ENCODE measurements at regions not wholly inside any gene's neighbourhood (a gene's known extent, or its start where the extent isn't known, plus 50 kb on each side); places are given as distances from the start of the nearest gene placed in this dataset.

DNA sequence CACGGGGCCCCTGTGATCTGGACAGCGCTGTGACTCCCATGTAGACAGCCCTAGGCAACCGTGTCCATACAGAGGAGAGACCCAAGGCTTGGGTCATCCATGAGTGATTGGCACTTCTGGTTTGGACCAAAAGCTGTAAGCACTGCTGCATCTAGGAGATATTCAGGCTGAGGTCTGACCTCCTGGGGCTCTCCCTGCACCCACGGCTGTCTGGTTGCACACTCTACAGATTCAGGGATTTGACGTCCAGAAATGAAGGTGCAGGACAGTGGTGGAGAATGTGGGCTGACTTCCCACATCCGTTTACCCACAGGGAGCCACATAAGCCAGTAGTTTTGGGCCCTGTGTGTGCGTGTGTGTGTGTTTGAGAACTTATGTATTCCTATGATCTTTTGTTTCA is 76.2 kb upstream of the ARHGEF7 start:
- no peak for DNase-seq (ENCODE audit: low read depth in 2 of 2)

DNA sequence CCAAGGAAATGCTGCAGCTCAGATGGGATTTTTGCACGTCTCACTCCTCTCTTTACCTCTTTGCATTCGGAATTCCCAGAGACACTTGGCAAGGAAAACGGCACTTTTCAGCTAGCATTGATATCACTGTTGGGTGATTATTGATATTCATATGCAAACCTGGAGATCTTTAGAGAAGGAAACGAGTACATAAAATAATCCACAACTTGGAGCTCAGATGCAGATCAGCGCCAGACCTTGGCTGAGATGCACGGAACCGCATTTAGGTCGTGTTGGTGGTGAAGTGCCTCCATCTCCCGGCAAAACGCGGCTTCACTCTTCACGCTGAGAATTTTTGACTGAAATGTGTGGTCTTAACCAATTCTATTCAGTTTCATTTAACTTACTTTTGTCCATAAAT is 77.2 kb upstream of the ARHGEF7 start:
- DNase-seq (ENCODE audit: low read depth in 2 of 2): no peak

DNA sequence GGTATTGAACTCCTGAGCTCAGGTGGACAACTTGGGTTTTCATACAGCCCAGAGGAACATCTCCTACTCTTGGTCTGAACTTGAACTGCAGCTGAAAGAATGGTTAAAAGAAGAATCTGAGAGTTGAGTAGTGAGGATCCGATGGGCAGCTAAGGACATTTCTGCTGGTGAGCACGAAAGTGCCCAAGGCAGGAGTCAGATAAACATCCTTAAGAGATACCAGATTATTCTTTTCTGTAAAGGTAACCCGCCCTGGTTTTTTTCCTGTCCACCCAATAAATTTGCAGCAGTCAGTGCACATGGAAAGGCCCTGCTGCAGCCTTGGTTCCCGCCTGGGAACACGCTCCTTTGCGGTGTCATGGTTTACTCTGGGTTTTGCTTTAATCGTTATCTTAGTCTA is 78.4 kb upstream of the ARHGEF7 start:
- no peak for DNase-seq (ENCODE audit: low read depth in 2 of 2)

DNA sequence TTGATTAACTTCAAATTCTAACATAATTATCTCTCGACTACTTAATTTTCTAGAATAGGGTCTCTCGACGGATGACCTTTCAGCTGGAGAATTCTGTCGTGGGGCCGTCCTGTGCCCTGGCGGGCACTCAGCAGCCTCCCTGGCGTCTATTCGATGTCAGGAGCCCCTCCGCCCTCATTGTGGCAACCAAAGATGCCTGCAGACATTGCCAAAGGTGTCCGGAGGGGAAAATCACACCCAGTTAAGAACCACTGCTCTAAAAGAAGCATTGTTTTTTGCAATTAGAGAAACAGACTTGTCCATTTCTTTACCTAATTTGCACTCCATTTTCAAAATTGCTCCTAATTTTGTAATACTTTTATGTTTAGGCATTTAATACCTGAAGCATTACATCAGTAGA is 79.2 kb upstream of the ARHGEF7 start:
- no peak for DNase-seq (ENCODE audit: low read depth in 2 of 2)

DNA sequence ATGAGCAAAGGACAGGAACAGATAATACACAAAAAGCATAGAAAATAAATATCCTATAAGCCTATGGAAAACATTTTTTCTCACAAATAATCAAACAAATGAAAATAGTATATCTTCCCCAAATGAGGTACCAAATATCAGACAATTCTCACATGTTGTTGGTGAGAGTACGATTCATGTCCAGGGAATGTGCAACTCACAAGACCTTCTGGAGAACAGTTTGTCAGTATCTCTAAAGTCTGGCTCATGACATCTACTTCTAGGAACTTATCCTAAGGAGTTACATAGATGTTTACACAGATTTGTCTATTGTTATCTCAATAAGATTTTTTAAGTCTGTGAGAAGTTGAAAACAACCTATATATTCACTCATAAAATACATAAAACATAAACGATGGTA is 80.3 kb upstream of the ARHGEF7 start:
- DNase-seq (ENCODE audit: low read depth in 2 of 2): no peak

DNA sequence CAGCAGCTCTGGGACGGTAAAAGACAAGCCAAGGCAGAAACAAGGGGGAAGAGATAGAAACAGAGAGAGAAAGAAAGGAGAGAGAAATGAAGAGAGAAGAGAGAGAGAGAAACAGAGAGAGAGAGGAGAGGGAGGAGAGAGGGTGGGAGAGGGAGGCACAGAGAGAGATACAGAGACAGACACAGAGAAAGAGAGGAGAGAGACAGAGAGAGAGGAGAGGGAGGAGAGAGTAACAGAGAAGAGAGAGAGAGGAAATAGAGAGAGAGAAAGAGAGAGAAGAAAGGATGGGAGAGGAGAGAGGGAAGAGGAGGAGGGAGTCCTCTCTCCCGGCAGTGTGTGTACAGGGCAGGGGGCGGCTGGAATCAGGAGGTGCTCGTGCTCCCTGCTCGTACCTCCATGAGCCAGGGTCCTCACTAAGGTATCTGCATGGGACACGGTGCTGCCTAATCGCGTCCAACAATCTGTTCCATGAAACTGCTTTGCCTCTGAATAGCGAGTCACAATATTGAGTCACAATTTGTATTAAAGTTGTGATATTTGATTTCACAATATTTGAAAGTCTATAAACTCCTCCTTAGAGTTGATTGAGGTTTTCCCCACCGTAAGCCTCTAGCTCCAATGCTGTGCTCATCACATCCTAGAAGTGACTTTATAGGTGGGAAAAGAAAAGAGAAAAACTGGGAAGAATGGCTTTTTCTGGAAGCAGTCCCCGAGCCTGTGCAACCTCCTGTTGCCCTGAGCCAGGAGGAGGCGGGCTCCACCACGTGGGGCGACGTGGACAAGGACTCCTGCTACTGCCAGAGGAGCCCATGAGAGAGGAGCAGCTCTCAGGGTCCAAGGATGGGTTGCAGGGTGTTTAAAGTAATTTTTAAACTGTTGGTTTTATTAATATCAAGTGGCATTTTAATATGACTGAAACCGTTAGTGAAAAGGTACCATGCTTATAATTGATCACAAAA is 81.7 kb upstream of the ARHGEF7 start:
- no peak for DNase-seq (ENCODE audit: low read depth in 2 of 2)

DNA sequence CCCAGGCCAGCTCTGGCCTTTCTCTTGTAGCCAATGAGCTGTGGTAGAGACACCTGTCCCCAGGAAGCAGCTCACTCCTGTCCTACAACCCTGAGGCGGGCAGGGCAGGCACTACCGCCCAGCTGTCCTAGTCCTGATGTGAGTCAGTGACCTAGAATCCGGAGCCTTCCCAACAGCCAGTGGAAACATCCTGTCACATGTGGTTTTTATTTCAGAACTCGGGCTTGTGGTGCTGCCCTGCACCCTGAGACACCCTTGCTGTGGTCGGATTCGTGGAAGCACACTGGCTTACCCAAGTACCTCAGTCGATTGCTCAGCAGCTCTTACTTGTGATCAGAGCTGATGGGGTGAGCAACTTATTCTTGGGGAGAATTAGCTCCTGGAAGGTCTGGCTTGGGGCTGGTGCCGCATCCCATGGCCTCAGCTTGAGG is 83.6 kb upstream of the ARHGEF7 start:
- peak in 1 of 2 donors; percentile 7 for DNase-seq (ENCODE audit: low read depth in 2 of 2)

DNA sequence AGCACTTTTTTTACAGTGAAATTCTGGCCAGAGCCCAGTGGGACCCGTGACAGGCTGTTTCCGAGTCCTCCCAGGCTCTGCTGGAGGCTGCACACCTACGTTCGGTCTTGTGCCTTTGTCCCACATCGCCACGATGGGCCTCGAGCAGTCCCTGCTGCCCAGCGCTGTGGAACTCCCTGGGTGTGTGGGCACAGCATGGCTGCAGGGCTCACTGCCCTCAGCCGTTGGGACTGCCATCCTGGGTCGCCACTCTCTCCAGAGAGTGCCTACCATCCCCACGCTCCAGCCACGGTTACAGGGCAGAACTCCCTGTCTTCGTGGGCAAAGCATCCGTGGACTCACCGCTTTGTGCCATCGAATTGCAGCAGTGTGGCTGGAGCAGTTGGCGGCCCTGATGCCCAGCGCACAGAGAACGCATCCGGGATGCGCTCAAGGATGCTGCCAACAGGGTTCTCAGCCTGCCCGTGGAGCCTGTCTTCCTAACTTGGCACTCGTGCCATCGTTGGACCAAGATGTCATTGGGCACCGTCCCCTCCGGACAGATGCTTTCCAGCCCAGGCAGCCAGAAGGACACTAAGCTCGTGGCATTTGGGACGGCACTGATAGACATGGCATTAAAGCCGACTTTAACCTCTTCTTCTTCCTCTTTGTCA is 85.0 kb upstream of the ARHGEF7 start:
- DNase-seq (ENCODE audit: low read depth in 2 of 2): no peak

DNA sequence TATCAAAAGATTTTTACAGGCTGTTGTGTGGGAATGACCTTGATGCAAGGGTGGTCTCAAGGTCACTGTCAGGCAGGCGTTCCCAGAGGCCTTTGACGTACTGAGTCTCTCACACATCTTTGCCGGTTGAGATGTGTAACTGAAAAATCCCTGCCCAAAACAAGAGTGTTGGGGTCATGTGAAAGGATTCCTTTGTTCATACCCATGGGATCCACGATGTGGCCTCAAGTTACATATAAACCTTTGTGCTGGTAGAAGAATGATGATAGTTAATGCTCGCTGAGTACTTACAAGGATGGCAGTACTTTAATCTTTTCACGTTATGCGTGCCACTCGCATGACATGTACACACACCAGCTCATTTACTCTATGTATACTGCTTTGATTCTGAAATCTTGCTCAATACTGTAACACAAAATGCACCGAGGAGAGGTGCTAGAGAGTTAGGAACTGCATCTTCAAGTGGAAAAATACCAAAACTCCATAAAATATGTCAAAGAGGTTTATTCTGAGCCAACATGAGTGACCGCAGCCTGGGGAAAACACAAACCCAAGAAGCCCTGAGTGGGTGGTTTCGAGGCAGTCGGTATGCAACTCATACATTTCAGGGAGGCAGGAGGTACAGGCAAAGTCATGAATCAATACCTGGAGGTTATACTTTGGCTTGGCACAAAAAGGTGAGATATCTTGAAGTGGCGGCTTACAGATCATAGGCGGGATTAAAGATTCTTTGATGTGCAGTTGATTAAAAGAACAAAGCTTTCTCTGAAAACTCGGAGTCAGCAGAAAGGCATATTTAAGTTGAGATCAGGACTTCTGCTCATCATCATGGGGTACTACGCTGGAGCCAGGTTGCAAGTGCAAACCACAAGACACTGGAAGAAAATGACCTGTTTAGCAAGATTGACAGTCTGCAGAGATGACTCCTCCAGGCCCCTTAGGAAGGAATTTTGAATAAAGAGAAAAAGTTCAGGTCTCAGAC is 87.4 kb upstream of the ARHGEF7 start:
- no peak for DNase-seq (ENCODE audit: low read depth in 2 of 2)

DNA sequence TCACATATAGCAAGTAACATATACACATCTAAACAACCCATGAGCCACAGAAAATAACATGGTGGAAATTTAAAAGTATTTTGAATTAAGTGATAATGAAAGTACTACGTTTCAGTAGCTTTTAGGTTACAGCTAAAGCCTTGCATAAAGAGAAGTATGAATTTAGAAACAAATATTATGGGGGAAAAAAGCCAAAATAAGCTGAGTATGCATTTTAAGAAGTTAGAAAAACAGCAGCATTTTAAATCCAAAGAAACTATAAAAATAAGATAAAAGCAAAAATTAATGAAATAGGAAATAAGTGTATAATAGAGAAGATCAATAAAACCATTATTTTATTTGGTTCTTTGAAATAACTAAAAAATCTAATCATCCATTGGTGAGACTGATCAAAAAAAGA is 89.8 kb upstream of the ARHGEF7 start:
- no peak for DNase-seq (ENCODE audit: low read depth in 2 of 2)

DNA sequence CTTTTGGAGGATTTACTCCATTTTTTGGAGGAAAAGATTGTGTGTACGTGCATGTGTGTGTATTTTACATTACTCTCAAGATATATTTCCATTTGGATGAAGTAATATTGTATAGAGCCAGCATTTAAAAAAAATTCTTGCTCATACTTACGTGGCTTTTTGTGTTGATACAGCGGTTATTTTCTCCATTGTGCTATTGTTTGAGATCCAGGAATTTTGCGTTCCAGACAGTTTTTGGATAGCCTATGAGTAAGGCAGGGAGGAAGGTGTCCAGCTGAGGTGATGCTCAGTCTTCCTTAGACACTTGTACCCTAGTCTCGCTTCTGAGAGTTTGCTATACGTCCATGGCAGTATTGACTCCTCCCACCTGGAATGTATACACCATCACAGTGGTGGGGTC is 92.2 kb upstream of the ARHGEF7 start:
- DNase-seq (ENCODE audit: low read depth in 2 of 2): no peak

DNA sequence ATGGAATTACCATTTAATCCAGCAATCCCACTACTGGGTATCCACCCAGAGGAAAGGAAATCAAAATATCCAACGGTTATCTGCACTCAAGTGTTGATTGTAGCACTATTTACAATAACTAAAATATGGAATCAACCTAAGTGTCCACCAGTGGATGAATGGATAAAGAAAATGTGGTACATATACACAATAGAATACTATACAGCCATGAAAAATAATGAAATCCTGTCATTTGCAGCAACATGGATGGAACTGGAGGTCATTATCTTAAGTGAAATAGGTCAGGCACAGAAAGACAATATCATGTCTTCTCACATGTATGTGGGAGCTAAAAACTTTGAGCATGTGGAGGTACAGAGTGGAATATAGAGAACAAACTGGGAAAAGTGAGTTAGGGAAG is 92.9 kb upstream of the ARHGEF7 start:
- DNase-seq (ENCODE audit: low read depth in 2 of 2): no peak

DNA sequence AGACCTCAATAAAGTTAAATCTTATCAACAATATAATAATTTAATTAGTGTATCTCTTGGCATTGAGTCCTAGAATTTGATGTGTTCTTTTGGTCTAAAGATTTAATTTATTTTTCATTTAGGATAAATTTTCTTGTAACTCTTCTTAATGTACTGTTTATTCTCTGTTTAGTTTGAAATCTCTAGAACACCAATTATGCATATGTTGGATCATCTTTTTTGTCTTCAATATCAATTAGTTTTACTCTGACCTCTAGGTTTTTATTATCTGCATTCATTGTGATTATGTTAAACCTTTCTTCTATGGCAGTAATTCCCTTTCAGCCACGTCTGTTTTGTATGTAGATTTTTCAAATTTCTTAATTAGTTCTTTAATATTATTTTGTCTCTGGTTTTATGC is 93.8 kb upstream of the ARHGEF7 start:
- DNase-seq (ENCODE audit: low read depth in 2 of 2): no peak

DNA sequence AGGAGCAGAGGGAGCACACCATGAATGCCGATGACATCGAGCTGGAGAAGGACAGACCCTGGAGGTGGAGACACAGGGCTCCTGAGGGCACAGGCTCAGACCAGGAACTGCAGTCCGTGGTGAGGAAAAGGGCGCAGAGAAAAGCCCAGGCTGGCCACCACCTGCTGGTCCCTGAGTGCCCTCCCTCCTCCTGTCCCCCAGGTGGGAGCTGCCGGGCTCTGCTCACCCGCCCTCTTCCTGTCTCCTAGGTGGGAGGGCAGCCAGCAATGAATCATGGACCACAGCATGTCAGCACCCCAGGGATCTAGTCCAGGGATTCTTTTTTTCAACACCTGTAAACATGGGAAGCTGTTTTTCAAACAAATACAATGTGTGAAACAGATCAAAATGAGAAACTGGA is 94.6 kb upstream of the ARHGEF7 start:
- no peak for DNase-seq (ENCODE audit: low read depth in 2 of 2)

DNA sequence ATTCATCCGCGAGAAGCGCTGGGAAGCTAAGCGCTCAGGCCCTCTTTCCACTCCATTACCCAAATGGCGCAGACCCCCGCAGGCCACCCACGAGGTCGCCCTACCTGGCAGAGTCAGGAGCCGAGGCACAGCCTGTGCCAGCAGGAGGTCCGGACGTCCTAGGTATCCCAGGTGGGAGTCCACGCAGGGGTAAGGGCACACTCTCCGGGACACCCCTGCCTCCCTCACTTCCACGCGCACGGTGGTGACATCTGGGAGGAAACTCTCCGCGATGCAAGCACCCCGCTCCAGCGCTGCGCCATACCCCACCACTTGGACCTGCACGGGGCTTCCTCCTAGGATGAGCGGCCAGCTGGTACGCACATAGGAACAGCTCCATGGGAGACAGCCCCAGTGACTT is 95.1 kb upstream of the ARHGEF7 start:
- no peak for DNase-seq (ENCODE audit: low read depth in 2 of 2)

DNA sequence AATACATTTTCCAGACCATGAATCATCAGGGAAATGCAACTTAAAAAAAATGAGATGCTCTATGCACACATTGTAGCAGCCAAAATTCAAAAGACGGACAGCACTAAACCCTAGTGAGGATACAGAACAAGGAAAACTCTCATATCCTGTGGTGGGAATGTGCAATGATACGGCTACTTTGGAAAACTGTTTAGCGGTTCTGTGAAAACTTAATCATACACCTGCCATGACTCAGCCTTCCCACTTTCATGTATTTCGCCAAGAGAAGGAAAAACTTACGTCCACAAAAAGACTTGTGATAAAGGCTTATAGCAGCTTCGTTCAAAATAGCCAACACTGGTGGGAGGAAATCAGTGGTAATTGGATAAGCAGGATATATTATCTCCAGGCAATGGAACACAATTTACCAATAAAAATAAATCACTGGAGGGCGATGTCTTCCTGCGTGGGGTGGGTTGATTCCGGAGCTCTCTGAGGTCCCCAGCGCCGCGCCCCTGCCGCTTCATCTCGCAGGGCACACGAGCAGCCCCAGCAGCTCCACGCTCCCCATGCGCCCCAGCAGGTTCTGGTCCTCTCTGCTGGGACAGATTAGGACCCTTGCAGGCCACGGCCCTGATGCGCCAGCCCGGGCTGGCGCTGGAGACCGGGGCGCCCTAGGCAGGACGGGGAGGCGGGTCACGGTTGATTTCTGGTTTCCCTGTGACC is 97.2 kb upstream of the ARHGEF7 start:
- no peak for DNase-seq (ENCODE audit: low read depth in 2 of 2)

DNA sequence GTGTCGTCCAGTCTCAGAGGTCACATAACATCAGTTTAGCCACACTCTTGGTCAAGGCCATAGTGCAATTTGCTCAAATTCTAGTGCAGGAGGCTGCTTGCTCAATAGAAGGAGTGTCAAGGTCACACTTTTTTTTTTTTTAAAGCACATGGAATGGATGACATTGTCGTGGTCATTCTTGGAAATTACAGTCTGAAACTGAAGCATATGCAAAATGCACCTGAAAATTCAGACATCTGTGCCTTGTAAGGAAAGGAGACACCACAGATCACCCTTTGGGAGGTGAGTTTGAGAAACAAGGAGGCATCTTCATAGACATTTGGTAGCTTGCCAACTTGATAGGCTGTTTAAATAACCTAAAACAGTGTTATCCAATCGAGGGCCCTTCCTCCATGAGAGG is 98.3 kb upstream of the ANKRD10 start:
- DNase-seq (ENCODE audit: low read depth in 2 of 2): no peak

DNA sequence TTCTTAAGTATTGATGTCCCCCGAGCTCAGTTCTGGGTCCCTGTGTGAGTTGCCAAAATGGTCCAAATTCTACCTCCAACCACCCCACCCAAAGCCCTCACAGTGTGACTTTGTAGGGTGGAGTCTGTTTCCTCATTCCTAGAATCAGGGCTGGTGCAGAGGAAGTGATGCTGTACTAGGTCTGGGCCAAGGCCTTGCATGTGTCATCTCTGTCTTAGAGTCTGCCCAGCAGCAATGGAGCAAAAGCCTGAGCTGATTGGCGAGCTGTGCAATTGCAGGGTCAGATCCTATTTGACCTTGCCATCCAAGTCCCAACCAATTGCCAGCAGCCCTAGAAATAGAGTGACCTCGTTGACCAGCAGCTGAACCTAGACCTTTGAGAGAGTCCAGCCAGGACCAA is 97.0 kb upstream of the ANKRD10 start:
- no peak for DNase-seq (ENCODE audit: low read depth in 2 of 2)

DNA sequence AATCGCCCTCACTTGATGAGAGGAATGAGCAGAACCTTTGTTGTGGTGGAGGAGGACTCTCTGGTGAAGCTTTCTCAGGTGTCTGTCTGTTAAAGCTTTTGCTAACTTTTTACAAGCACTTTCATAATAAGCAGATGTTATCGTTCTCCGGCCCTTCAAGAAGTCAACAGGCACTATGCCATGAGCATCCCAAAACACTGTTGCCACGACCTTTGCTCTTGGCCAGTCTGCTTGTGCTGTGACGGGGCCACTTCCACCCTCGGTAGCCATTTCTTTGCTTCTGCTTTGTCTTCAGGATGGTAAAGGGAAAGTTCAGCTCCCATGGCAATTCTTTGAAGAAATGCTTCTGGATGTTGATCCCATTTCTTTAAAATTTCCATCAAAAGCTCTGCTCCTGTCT is 93.5 kb upstream of the ANKRD10 start:
- no peak for DNase-seq (ENCODE audit: low read depth in 2 of 2)

DNA sequence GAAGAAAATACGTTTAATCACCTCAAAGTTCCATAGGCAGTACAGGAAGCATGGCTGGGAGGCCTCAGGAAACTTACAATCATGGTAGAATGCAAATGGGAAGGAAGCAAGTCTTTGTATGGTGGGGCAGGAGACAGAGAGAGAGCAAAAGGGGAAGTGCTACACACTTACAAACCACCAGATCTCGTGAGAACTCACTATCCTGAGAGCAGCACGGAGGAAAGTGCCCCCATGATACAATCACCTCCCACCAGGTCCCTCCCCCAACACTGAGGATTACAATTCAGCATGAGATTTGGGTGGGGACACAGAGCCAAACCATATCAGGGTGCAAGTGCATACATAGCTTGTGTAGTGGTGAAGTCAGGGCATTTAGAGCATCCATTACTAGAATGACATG is 92.3 kb upstream of the ANKRD10 start:
- DNase-seq (ENCODE audit: low read depth in 2 of 2): no peak

DNA sequence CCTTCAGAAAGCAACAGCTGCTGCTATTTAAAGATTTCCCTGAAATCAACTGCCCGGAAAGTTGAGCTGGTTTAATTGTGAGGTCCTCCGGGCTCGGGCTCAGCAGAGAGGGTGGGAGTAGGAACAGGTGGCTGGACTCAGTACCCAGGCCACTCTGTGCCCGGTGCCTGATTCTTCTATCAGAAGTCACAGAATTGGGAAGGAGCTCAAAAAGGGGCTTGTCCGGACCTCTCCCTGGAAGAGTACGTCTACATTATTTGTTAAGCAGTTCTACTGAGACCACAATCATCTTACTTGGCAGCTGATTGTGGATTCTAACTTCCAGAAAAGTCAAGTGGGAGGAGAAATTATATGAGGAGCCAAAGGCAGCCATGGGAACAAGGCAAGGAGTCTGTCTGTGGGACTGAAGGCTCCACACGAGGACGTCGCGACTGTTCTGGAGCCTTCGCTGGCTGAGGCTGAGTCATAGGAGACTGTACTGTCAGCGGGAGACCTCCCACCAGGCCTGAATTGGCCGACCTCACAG is 91.7 kb upstream of the ANKRD10 start:
- DNase-seq (ENCODE audit: low read depth in 2 of 2): no peak
